ENCODE measurements at regions not wholly inside any gene's neighbourhood (a gene's known extent, or its start where the extent isn't known, plus 50 kb on each side); places are given as distances from the start of the nearest gene placed in this dataset.
A peak's percentile ranks its signal among the peaks of the same experiment; 100 is the strongest.
"Not testable (repeated sequence)": the region's sequence is repeated elsewhere in the genome, so short reads cannot be mapped to it uniquely, and the experiment has no call there.

DNA sequence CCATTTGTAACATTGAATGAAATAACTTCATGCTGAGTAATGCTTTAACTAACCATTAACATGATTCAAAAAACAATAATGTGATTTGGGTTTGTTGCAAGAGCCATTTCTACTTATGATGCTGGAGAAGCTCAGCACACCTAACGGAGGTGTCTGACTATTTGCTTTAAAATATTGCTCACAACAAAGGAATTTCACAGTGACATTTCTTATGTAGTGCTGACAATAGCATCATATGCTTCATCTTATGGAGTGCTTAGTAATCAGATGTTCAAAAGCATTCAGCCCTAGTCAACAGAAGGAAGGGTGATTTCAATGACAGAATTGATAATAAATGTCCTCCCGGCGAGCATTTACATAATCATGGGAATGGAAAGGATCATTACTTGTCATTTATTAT, 1003.3 kb upstream of the COX7C start:
- DNase-seq (ENCODE audit: low spot score) = no peak
- in situ Hi-C loops (cut with HindIII; ENCODE audit: low sequenced_read_pairs) = no loop called here

DNA sequence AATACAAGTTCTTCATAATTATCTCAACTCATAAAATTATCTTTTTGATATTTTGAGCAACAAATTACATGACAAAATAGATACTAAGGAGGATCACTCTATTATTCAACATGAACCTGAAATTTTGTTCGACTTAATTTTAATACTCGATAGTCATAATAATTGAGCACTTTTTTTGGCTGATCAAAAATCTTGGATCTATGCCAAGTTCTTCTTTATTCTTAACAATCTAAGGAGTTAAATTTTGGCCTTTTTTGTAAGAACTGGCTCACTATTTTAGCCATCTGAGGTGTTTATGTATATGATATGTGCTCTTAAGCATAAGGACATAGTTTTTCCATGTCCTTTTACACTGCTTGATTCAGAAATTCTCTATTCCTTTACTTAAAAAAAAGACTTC, 996.1 kb upstream of the COX7C start:
- in situ Hi-C loops (cut with HindIII; ENCODE audit: low sequenced_read_pairs) = no loop called here
- no peak for DNase-seq (ENCODE audit: low spot score)

DNA sequence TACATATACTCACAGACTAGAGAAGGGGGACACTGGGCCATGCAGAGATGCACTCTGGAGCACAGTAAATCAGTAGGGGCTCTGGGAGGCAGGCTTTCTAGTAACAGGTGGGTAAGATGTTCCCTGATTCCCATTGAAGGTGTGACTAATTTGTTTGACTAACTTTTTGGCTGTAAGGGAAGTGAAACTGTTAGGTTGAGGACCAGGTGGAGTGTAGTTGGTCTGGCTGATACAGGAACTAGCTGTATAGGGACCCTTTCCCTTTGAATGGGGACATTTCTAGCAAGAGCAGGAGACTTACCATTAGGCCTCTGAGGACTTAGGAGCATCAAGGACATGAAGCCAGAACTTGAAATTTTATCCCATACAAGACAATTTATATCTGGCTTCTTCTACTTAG, 989.6 kb upstream of the COX7C start:
- no peak for DNase-seq (ENCODE audit: low spot score)
- in situ Hi-C loops (cut with HindIII; ENCODE audit: low sequenced_read_pairs) = no loop called here

DNA sequence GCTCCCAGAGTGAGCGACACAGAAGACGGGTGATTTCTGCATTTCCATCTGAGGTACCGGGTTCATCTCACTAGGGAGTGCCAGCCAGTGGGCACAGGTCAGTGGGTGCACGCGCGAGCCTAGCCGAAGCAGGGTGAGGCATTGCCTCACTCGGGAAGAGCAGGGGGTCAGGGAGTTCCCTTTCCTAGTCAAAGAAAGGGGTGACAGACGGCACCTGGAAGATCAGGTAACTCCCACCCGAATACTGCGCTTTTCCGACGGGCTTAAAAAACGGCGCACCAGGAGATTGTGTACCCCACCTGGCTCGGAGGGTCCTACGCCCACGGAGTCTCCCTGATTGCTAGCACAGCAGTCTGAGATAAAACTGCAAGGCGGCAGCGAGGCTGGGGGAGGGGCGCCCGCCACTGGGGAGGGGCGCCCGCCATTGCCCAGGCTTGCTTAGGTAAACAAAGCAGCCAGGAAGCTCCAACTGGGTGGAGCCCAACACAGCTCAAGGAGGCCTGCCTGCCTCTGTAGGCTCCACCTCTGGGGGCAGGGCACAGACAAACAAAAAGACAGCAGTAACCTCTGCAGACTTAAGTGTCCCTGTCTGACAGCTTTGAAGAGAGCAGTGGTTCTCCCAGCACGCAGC, 979.1 kb upstream of the COX7C start:
- in situ Hi-C loops (cut with HindIII; ENCODE audit: low sequenced_read_pairs); DNase-seq (ENCODE audit: low spot score): not testable (repeated sequence)

DNA sequence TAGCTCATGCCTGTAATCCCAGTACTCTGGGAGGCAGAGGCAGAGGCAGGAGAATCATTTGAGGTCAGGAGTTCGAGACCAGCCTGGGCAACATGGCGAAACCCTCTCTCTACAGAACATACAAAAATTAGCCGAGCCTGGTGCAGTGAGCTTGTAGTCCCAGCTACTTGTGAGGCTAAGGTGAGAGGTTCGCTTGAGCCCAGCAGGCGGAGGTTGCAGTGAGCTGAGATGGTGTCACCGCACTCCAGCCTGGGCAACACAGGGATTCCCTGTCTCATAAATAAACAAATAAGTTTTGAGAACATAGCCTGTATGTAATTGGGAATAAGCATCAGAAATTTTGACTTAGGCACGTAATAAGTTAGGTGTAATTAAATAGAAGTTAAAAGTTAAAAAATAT, 971.7 kb upstream of the COX7C start:
- DNase-seq (ENCODE audit: low spot score) = no peak
- in situ Hi-C loops (cut with HindIII; ENCODE audit: low sequenced_read_pairs) = no loop called here

DNA sequence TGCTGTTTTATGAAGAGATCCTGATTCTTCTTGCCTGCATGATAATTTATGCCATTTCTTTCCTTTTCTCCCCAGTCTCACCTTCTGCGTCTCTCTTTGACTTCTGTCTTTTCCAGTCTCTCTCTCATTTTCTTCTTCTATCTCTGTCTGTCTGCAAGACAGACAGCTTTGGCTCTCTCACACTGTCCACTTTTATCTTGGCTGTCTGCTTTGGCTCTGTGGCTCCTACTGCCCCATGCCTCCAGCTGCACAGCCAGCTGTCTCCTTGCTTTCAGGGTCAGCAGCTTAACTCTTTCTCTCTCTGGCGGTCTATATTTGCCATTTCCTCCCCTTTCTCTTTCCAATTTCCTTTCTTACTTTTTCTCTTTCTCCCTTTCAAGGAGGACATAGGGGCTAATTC, 971.1 kb upstream of the COX7C start:
- in situ Hi-C loops (cut with HindIII; ENCODE audit: low sequenced_read_pairs) = no loop called here
- no peak for DNase-seq (ENCODE audit: low spot score)

DNA sequence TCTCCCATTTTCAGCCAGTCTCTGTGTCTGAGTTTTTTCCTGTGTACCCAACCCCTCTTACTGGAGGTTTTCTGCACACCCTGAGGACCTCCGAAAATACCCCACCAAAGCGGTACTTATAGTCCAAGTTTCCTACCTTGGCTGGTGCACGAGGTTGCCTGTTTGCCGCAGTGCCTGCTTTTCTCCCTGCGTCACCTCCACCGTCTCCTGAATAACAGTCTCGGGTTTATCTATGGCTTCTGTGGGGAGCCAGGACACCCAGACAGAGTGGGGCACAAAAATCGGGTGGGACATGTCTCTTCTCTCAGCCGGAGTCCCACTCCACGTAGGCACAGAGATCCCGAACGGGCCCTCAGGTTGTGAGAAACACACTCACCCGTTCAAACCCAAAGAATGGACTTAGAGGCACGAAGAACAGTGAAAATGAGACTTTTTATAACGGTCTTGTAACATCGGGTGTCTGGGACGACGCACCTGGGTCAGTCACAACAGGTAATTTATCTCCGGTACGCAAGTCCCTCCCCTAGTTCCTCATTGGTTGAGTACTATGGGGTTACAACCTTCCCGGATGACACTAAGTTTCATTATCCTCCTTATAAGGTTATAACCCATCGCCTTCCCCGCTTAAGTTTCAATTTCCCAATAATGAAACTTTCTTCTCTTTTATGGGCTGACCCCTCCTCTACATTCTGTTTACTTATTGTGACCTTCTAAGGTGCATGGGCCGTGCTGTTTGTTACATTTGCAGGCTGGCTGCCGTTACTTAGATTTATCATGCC, 970.2 kb upstream of the COX7C start:
- DNase-seq (ENCODE audit: low spot score) = no peak
- in situ Hi-C loops (cut with HindIII; ENCODE audit: low sequenced_read_pairs) = no loop called here

DNA sequence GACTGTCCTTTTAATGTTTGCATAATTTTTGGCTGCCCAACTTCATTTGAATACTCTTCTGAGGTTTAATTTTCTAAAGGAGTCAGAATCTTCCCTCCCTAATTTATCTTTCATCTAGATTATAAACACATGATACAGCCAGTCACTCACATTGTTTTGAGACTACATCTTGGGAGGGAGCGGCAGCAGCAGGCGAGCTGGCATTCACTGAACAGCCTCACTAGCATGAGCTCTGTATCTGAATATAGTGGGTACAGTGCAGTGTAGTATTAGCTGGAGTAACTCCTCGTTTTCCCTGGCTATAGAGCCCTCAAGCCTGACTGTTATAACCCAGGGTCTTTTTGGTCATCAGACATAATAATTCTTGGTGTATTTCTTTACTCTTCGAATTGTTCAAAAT, 969.2 kb upstream of the COX7C start:
- DNase-seq (ENCODE audit: low spot score) = no peak
- in situ Hi-C loops (cut with HindIII; ENCODE audit: low sequenced_read_pairs) = no loop called here

DNA sequence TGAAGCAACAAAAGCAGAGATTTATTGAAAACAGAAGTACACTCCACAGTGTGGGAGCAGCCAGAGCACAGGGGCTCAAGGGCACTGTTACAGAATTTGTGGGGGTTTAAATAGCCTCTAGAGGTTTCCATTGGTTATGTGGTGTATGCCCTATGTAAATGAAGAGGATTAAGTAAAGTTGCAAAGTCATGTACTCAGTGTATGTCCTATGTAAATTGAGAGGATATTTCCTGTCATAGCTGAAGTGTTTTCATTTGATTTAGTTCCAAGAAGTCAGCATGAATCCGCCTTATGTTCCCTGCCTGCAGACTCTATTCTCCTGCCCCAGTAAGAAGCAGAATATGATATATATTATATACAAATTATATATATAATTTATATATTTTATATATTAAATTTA, 966.0 kb upstream of the COX7C start:
- peak; percentile 20 for DNase-seq (ENCODE audit: low spot score)
- in situ Hi-C loops (cut with HindIII; ENCODE audit: low sequenced_read_pairs) = no loop called here

DNA sequence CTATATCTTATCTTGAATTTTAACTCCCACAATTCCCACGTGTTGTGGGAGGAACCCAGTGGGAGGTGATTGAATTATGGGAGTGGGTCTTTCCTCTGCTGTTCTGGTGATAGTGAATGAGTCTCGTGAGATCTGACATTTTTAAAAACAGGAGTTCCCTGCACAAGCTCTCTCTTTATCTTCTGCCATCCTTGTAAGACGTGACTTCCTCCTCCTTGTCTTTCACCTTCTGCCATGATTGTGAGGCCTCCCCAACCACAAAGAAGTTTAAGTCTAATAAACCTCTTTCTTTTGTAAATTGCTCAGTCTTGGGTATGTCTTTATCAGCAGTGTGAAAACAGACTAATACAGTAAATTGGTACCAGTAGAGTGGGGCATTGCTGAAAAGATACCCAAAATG, 963.6 kb upstream of the COX7C start:
- in situ Hi-C loops (cut with HindIII; ENCODE audit: low sequenced_read_pairs); DNase-seq (ENCODE audit: low spot score): not testable (repeated sequence)

DNA sequence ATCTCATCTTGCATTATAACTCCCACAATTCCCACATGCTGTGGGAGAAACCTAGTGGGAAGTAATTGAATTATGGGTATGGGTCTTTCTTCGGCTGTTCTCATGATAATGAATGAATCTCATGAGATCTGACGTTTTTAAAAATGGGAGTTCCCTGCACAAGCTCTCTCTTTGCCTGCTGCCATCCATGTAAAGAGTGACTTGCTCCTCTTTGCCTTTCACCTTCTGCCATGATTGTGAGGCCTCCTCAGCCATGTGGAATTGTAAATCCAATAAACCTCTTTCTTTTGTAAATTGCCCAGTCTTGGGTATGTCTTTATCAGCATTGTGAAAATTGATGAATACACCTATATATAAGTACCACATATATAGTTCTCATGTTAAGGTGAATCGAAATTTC, 961.7 kb upstream of the COX7C start:
- in situ Hi-C loops (cut with HindIII; ENCODE audit: low sequenced_read_pairs) = no loop called here
- no peak for DNase-seq (ENCODE audit: low spot score)

DNA sequence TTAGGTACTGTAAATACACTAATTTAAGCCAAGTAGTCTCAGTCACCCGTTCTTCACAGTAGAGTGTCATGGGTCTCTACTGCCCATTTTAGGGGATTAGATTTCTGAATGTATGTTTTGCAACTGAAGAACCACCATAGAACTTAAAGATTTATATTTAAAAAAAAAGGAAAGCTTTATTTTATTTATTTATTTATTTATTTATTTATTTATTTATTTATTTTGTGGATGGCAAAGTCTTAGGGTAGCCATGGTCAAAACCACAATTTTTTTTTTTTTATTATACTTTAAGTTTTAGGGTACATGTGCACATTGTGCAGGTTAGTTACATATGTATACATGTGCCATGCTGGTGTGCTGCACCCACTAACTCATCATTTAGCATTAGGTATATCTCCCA, 960.4 kb upstream of the COX7C start:
- DNase-seq (ENCODE audit: low spot score); in situ Hi-C loops (cut with HindIII; ENCODE audit: low sequenced_read_pairs): not testable (repeated sequence)

DNA sequence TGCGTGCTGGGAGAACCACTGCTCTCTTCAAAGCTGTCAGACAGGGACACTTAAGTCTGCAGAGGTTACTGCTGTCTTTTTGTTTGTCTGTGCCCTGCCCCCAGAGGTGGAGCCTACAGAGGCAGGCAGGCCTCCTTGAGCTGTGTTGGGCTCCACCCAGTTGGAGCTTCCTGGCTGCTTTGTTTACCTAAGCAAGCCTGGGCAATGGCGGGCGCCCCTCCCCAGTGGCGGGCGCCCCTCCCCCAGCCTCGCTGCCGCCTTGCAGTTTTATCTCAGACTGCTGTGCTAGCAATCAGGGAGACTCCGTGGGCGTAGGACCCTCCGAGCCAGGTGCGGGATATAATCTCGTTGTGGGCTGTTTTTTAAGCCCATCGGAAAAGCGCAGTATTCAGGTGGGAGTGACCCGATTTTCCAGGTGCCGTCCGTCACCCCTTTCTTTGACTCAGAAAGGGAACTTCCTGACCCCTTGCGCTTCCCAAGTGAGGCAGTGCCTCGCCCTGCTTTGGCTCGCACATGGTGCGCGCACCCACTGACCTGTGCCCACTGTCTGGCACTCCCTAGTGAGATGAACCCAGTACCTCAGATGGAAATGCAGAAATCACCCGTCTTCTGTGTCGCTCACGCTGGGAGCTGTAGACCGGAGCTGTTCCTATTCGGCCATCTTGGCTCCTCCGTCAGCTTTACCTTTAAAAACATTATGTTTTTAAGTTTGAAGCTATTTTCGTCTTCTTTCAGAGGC, 954.6 kb upstream of the COX7C start:
- in situ Hi-C loops (cut with HindIII; ENCODE audit: low sequenced_read_pairs); DNase-seq (ENCODE audit: low spot score): not testable (repeated sequence)

DNA sequence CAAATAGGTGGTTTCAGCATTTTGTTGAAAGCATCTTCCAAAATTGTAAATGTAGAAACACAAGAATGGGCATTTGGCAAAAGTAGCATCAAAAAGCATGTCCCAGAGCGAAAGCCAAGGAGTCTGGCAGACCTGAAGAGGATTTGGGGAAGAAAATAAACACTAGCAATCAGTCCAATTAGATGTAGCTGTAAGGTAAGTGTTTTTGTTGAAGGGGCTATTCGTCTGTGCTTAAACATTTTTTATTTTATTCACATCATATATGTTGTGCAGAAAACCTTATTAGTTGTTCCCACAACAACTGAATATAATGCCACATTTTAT, 954.1 kb upstream of the COX7C start:
- in situ Hi-C loops (cut with HindIII; ENCODE audit: low sequenced_read_pairs) = no loop called here
- no peak for DNase-seq (ENCODE audit: low spot score)

DNA sequence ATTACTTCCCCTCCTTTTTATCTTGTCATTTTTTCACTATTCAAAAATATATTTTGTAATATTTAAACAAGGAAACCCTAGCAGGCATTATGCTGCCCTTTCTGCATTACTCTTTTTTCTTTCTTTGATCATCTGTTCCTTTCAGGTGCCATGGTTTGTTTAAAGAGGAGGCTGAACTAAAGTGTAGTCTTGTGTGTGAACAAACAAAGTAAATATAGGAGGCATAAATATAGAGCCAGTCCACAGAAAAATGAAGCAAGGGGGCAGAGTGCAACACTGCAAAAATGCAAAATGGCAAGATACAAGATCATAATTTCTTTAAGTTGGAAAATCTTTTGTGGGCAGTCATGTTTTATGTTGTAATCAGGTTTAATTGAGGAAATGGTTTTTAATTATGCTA, 947.3 kb upstream of the COX7C start:
- in situ Hi-C loops (cut with HindIII; ENCODE audit: low sequenced_read_pairs) = no loop called here
- DNase-seq (ENCODE audit: low spot score) = no peak

DNA sequence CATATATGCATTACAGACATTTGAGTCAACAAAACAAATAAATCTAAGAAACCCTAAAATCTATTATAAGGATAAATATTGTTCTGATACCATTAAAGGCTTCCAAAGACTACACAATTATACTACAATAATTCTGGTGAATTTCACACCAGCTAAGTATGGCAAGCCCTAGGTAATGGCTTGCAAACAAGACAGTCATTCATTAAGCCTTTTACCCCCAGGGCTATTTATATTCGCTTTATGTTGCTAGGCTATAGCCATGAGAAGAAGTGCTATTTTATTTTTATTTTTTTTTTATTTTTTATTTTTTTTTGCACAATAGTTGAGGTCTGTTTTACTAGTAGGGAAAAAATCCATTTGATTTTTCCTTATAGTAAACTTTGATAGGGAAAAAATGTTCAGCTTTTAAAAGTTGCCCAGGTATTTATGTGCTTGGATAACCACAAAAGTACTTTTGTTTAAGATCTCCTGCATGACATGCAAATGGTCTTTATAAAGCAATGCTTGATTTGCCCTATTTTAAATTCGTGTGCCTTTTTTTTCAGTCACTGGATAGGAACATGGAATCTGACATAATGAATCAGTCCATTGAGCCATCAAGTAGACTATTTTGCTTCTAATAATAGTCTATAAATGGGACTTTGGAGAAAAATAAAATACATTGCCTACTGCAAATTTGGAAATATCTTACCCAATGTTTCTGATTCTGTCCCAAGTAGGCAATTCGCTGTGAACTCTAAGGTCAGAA, 946.3 kb upstream of the COX7C start:
- peak; percentile 41 for DNase-seq (ENCODE audit: low spot score)
- in situ Hi-C loops (cut with HindIII; ENCODE audit: low sequenced_read_pairs) = no loop called here

DNA sequence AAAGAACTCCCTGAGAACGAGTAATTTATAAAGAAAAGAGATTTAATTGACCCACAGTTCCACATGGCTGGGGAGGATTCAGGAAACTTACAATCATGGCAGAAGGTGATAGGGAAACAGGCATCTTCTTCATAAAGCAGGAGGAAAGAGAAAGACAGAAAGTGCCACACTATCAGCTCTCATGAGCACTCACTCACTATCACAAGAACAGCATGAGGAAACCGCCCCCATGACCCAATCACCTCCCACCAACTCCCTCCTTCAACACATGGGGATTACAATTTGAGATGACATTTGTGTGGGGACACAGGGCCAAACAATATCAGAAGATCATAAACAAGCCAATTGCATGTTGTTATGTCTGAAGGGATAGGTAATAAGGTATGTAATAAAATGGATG, 935.9 kb upstream of the COX7C start:
- in situ Hi-C loops (cut with HindIII; ENCODE audit: low sequenced_read_pairs) = no loop called here
- DNase-seq (ENCODE audit: low spot score) = no peak

DNA sequence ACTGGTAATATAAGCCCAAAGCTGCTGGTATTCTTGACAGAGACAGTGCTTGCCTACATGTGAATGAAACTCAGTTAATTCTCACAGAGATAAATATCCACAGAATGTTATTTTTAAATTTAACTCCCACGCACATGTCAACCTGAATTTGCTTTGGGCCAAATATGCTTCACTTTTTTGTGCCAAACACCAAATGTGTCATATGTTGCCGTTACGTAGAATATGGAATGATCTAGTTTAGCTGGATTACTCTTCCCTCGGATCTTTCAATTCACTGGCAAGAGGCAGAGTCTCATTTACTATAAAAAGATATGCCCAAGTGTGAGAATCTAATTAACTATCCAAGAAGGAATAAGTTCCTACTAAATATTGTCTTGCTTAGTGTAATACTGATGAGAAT, 933.4 kb upstream of the COX7C start:
- DNase-seq (ENCODE audit: low spot score) = no peak
- in situ Hi-C loops (cut with HindIII; ENCODE audit: low sequenced_read_pairs) = no loop called here

DNA sequence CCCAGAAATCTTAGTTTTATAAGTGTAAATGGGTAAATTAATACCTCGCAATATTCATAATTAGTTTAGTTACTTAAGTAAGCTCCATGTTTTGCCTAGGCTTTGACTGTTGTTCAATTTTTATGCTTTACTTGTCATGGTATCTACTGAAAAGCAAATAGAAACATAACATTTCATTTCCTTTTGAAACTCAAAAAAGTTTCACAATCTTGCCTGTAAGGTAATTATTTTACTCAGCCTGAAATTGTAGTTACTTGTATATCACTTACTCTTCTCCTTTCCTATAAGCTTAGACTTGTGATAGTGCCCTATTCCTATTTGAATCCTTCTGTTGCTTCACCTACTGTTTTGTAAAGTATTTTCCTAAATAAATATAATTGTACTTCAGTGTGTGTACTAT, 914.4 kb upstream of the COX7C start:
- in situ Hi-C loops (cut with HindIII; ENCODE audit: low sequenced_read_pairs) = no loop called here
- DNase-seq (ENCODE audit: low spot score) = no peak

DNA sequence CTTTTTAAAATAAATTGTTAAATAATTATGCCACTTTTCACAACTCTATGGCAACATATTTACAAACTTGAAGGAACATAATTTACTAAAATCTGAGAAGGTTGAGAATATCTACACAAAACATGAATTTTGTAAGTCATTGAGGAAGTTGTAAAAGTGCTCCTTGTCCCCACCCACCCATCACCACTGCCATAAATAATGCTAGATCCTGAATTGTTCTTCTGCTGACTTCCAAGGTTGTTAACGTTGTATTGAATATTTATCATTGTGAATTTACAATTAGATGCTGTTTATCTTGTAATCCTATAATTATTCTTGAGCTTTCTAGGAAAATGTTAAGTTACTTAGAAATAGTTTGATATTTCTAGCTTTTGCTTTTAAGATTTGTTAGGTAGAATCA, 908.0 kb upstream of the COX7C start:
- in situ Hi-C loops (cut with HindIII; ENCODE audit: low sequenced_read_pairs) = no loop called here

More for the DNA sequence above, 908.0 kb upstream of the COX7C start:
- DNase-seq (ENCODE audit: low spot score) = no peak
